ENCODE measurements at regions not wholly inside any gene's neighbourhood (a gene's known extent, or its start where the extent isn't known, plus 50 kb on each side); places are given as distances from the start of the nearest gene placed in this dataset.

- TF ChIP-seq CTCF (conservative IDR thresholded peaks at IDR 0.05; ENCODE audit: low read depth in 2 of 2) (no peak), JUNB (IDR thresholded peaks at IDR 0.05; ENCODE audit: unreplicated experiment) (no peak), EZH2 (IDR thresholded peaks at IDR 0.05; ENCODE audit: low read depth, unreplicated experiment) (no peak), EZH2phosphoT487 (IDR thresholded peaks at IDR 0.05; ENCODE audit: unreplicated experiment) (no peak), POLR2AphosphoS5 (IDR thresholded peaks at IDR 0.05; ENCODE audit: low read depth) (no peak), CREB1 (CRISPR knock-in tag; IDR thresholded peaks at IDR 0.05; ENCODE audit: low read depth) (no peak), ZNF331 (CRISPR knock-in tag; IDR thresholded peaks at IDR 0.05; ENCODE audit: low read depth) (no peak), ZNF114 (CRISPR knock-in tag; IDR thresholded peaks at IDR 0.05) (no peak), ETS1 (IDR thresholded peaks at IDR 0.05) (no peak), STAT1 (IDR thresholded peaks at IDR 0.05; ENCODE audit: unreplicated experiment) (no peak)
- TF ChIP-seq, protein P1, sequence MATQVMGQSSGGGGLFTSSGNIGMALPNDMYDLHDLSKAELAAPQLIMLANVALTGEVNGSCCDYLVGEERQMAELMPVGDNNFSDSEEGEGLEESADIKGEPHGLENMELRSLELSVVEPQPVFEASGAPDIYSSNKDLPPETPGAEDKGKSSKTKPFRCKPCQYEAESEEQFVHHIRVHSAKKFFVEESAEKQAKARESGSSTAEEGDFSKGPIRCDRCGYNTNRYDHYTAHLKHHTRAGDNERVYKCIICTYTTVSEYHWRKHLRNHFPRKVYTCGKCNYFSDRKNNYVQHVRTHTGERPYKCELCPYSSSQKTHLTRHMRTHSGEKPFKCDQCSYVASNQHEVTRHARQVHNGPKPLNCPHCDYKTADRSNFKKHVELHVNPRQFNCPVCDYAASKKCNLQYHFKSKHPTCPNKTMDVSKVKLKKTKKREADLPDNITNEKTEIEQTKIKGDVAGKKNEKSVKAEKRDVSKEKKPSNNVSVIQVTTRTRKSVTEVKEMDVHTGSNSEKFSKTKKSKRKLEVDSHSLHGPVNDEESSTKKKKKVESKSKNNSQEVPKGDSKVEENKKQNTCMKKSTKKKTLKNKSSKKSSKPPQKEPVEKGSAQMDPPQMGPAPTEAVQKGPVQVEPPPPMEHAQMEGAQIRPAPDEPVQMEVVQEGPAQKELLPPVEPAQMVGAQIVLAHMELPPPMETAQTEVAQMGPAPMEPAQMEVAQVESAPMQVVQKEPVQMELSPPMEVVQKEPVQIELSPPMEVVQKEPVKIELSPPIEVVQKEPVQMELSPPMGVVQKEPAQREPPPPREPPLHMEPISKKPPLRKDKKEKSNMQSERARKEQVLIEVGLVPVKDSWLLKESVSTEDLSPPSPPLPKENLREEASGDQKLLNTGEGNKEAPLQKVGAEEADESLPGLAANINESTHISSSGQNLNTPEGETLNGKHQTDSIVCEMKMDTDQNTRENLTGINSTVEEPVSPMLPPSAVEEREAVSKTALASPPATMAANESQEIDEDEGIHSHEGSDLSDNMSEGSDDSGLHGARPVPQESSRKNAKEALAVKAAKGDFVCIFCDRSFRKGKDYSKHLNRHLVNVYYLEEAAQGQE (IDR thresholded peaks at IDR 0.05; ENCODE audit: unreplicated experiment) = no peak
These were observed 56.6 kb upstream of the TARP start for GRCh38 chr7:38330039-38330438.
